ENCODE measurements at regions not wholly inside any gene's neighbourhood (a gene's known extent, or its start where the extent isn't known, plus 50 kb on each side); places are given as distances from the start of the nearest gene placed in this dataset.

GRCh38 chr5:88613051-88613450 lies 269.9 kb downstream of the MEF2C start:
- no peak for DNase-seq

DNA sequence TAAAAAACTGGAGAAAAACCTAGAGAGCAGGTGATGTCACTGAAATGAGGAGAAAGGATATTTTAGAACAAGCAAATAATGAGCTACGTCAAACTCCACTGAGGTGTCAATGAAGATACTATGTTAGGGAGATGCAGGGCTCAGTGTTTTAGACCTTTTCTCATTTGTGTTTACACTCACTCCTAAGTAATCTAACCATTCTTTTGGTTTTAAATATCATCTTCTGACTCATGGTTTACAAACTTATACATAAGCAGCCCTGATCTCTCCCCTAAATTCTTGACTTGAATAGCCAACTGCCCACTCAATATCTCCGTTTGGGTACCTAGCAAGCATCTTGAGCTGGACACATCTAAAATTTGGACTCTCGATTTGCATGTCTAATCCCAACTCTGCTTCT lies 272.4 kb downstream of the MEF2C start:
- no peak for DNase-seq

- no peak for DNase-seq
Observed at GRCh38 chr5:88607492-88607891, 275.5 kb downstream of the MEF2C start.

DNA sequence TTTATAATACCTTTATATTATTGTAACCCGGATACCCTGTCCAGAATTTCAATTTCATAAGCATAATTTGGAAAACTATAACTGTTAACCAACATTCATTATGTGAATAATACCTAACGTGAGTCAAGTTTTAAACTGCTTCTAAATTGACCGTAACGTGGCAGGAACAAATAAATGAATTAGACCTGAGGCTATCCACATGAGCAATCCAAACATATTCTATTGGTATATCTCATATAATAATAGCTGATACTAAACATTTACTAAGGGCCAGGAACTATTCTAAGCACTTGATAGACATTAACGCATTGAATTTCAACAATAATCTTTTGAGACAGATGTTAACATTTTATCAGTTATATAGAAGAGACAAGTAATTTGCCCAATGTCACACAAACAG lies 276.4 kb downstream of the MEF2C start:
- no peak for DNase-seq

DNA sequence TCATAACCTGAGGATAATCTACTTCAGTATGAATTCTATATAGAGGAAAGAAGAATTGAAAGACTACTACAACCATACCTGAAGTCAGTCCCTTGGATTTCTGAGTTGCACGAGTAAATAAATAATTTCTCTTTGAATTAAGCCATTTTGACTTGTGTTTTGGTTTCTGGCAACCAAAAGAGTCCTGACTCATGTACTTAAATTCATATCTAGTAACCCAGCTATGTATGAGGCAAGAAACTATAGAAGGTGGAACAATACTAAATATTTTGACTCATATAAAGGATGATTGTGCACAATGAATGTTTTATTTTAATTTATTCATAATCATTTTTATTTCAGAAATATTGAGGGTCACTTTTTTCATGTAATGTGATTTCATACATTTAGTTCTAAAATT lies 276.8 kb downstream of the MEF2C start:
- DNase-seq = no peak

GRCh38 chr5:88602584-88602983 lies 280.4 kb downstream of the MEF2C start:
- DNase-seq = peak; percentile 7

DNA sequence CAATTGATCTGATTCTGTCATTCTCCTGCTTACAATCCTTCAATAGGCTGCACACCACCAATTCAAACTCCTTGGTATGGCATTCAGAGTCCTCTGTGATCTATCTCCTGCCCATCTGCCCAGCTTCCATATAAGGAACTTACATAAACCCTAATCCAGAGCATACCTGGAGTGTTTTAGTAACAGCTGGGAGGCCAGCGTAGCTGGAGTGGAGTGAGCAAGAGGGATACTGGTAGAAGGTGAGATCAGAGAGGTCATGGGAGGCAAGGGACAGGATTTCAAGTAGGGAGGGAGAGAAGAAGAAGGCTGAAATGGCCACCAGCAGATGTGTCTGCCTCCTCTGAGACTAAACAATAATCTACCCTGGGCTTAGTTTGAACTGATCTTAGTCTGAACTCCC lies 288.5 kb downstream of the MEF2C start:
- DNase-seq = no peak

DNA sequence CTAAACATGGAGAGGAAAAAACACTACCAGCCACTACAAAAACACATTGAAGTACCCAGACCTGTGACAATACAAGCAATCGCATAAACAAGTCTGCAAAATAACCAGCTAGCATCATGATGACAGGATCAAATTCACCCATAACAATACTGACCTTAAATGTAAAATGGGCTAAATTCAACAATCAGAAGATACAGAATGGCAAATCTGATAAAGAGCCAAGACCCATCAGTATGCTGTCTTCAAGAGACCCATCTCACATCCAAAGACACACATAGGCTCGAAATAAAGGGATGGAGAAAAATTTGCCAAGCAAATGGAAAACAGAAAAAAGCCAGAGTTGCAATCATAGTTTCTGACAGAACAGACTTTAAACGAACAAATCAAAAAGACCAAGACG lies 294.4 kb downstream of the MEF2C start:
- DNase-seq = no peak

- DNase-seq = no peak
Observed at GRCh38 chr5:88583471-88583870, 299.5 kb downstream of the MEF2C start.

DNA sequence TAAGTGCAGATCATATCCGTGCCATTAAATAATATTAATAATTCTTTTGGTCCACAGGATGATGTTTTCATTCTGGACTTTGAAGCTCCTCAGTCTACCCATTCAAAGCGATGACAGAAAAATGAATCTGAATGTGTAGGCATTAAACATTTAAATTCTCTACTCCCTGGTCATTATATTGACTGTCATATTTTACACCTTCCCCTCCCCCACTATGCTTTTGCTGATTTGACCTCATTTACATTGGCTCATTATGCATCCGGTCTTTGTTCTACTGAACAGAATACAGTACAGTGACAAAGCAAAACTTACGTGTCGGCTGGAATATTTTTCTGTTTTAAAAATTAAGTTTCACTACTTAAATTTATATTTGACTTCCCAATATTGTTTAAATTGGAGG lies 289.7 kb upstream of the TMEM161B start:
- DNase-seq = no peak

DNA sequence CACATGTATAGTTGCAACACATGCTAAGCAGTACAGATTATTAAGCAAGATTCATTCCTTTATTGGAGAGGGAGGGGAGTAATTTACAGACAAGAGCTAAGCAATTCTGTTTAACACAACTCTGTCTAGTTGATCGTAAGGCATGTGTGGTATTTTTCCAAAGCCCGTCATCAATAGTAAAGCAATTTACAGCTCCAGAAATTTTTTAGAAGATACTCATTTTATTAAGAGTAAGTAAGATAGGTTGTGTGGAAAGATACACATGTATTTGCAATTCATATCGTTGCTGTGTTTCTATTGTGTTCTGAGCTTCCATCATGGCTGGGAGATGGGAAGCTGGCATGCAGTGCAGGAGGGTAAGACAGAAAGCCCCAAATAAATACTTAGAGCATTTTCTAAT lies 289.2 kb upstream of the TMEM161B start:
- DNase-seq = no peak

DNA sequence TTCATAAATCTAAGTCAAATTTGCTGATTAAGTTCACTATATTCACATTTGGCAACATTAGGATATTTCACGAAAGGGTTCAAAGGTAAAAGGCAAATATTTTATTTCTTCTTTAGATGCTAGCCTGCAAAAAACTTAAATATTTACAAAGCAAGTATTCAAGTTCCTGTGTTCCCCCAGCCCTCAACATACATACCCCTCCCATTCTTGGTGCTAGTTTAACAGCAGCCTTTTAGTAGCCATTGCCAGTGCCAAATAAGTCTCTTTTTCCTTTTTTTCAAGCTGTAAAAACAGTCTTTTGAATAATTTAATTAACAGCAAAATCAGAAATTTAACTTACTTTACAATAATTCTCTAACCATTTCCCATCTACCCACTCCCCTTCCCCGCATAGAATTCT lies 288.5 kb upstream of the TMEM161B start:
- no peak for DNase-seq

DNA sequence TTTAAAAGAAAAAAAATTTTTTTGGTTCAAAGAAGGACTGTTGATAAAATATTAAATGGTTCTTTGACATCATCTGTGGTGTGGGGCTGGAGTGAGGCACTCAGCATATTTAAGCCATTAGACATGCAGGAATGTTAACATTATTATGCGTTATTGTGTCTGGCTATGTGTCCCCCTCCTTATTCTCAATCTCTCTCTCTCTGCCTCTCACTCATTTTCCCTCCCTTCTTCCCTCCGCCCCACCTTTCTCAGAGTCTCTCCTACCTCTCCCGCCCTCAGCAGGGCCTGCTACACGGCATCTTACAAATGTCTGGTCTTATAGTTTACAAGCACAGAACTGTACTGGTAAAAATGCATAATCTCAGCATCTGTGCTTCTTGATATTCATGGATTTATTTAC lies 287.8 kb upstream of the TMEM161B start:
- DNase-seq = no peak

DNA sequence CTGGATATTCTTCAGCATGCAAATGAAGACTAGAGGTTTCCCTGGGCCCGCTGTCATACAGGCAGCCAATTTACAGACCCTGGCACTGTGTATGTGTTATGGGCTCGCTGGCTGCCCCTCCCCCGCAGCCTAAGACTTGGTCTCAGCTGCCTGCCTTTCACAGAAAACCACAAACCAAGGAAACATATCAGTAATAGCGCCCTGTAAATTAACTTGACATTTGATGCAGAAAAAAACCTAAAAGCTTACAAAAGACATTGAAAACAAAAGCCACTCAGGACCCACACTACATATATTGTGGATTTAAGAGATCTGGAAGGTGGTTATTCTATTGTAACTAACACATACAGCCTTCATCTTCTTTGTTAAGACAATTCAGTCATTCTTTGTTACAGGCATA lies 287.0 kb upstream of the TMEM161B start:
- DNase-seq = no peak

- no peak for DNase-seq
Observed at GRCh38 chr5:88553986-88554385, 285.3 kb upstream of the TMEM161B start.

- DNase-seq = no peak
Observed at GRCh38 chr5:88553136-88553875, 284.7 kb upstream of the TMEM161B start.

GRCh38 chr5:88552426-88552825 lies 283.8 kb upstream of the TMEM161B start:
- DNase-seq = no peak

DNA sequence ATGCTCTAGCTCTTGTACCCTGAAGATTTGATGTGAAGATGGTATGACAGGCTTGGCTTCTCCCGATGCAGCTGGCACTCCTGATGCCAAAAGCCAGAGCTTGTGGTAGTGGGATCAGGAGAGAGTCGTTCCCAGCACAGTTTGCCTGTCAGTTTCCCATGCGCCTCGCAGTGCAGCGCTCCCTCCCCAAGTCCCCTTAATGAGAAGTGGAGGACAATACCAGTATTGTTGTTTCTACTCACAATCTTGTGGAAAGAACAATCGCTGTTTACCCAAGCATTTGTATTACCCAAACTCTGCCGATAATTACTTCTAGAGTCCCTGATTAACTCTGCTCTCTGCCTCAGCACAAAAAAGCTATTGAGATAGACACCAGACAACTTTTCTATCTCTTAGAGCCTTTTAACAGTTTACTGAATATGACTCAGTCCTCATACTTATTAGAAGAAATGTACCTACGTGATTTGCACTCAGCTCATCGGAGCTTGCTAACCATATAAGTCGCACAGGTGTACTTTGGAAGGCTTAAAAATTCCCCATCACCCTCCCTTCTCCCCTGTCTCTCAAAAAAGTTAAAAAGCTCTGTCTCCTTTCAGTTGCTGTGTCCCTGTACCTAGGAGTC lies 283.2 kb upstream of the TMEM161B start:
- DNase-seq = no peak

DNA sequence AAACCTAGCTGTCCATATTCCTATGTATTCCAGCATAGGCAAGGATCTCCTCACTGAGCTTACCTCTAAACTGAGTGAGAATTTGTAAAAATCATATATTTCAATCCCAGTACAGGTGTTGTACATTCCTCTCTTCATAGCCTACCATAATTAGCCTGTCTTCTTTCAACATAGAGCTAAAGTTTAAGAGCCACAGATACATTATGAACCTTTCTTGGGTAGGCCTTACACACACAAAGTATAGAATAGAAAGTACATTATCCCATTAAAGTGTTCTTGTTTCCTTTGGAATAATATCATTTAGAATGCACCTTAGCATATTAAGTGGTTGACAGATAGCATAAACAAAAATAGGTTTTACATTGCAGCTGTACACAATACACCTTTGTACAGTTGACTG lies 282.1 kb upstream of the TMEM161B start:
- no peak for DNase-seq

- DNase-seq = no peak
Observed at GRCh38 chr5:88548136-88548805, 279.6 kb upstream of the TMEM161B start.

DNA sequence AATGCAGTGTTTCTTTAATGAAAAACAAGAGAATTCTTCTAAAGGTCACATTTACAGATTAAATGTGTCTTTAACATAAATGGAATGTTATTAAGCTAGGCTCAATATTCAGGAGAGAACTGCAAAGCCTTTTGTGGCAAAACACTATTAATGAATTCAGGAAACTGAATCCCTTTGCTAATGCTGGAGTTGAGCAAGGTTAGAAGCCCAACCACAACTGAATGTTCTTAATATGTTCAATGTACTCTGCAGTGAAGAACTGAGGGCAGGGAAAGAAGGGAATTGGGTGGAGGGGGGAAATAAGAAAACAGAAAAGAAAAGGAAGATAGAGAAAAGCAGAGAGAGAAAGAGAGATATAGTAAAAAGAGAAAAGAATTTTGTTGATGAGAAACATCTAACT lies 276.7 kb upstream of the TMEM161B start:
- no peak for DNase-seq

DNA sequence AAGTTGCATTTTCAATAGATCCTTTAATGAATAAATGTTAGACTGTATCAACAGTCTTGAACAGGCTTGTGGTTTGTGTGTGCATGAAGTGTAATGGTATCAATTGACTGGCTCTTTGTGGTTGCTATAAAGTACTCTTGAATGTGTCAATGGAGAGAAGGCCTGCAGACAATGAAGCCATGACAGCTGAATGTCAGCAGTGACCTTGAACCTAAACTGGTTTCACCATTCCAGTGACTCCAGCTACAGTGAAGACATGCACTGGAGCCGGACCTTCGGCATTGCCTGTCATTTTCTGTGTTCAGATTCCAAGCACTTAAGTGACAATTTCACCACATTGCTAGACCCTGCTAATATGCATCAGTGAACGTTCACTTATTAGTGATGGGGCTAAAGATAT lies 276.0 kb upstream of the TMEM161B start:
- no peak for DNase-seq

DNA sequence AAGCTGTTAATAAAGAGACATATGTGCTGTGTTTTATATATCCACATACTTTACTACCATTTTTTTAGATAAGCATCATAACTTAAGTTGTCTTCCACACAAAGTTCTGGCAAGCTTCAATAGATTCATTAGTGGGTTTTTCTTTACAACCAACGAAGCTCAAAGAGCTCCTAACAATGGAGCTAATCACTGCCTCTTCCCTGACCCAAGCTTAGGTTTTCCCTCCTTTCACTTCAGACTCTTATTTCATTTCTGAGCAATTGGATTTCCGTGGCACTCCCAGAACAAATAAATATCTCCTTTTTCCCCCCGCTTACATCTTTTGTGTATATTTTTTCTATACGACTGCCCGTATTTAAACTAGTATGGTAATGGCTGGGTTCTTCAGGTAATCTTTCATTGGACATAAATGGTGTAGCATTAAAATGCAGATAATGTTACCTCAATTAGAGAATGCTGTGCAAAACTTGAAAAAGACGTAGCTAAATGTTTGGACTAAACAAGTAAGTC lies 275.5 kb upstream of the TMEM161B start:
- no peak for DNase-seq

GRCh38 chr5:88542786-88543185 lies 274.1 kb upstream of the TMEM161B start:
- DNase-seq = no peak

All from activated naive CD4-positive, alpha-beta T cell treated with Interleukin-2 at 50 U/mL for 16 hours (primary cell).